ENCODE measurements at regions not wholly inside any gene's neighbourhood (a gene's known extent, or its start where the extent isn't known, plus 50 kb on each side); places are given as distances from the start of the nearest gene placed in this dataset.

DNA sequence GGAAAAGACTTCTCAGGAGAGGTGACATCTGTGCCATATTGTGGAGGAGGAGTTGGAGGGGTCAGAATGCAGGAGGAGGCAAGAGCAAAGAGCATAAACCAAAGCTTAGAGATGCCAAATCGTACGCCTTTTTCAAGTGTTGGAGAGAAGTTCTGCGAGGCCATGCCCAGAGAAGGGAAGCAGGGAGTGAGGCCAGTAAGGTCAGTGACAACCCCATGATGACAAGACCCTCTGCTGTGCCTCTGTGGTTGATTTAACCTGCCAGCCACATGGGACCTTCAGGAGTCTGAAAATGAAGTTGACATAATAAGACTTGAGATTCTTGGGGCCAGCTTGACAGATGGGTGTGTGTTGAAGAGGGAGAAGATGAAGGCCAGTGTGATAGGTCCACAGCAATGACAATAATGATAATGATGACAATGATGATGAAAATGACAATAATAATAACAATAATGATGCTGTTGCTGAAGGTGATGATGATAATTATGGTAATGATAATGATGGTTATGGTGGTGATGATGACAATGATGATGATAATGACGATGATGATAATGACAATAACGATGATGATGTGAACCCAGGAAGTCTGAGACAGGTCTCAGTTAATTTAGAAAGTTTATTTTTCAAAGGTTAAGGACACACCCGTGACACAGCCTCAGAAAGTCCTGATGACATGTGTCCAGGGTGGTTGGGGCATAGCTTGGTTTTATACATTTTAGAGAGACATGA lies 152.6 kb upstream of the B3GAT1 start:
- Histone ChIP-seq H3K9ac (ENCODE audit: low read length) (no peak overlapping the region), H3K79me2 (ENCODE audit: control insufficient read depth, insufficient read depth, low read length) (no peaks in the 10 kb centered on the region), H3K9me3 (ENCODE audit: control extremely low read depth in 1 of 3, control insufficient read depth in 2 of 3, insufficient read depth in 1 of 3, low read length in 2 of 3) (peaks cover 0 to 4% (median 0%) of the 10 kb centered on the region in 3 donors), H3K4me2 (replicated peaks; ENCODE audit: low read depth, low read length, poor library complexity, severe bottlenecking) (no peak overlapping the region), H3K36me3 (replicated peaks in 1 of 2; ENCODE audit: control extremely low read depth in 1 of 2, control insufficient read depth in 1 of 2, extremely low read depth in 1 of 2, insufficient read depth in 2 of 2, low read length in 1 of 2) (no peaks in the 10 kb centered on the region), H3K4me1 (ENCODE audit: control insufficient read depth in 2 of 2, insufficient read depth in 2 of 2, low read length in 2 of 2) (peaks cover 0 to 8% of the 10 kb centered on the region in 2 donors), H3K4me3 (ENCODE audit: control extremely low read depth in 1 of 5, extremely low read depth in 1 of 5, insufficient read depth in 1 of 5, low read depth in 2 of 5, low read length in 4 of 5) (no peak overlapping the region), H3K27me3 (replicated peaks in 1 of 4; ENCODE audit: control extremely low read depth in 1 of 4, control insufficient read depth in 3 of 4, insufficient read depth in 4 of 4, low read length in 3 of 4) (peaks cover 0 to 3% (median 0%) of the 10 kb centered on the region in 4 experiments), H3K27ac (ENCODE audit: low read length in 2 of 2) (no peak overlapping the region), H2AFZ (ENCODE audit: insufficient read depth, low read depth, low read length, poor library complexity, severe bottlenecking) (no peak overlapping the region), H4K20me1 (ENCODE audit: control insufficient read depth, insufficient read depth, low read length, poor library complexity, severe bottlenecking) (no peaks in the 10 kb centered on the region)
- 98% methylated on average over 5 of the region's 6 CpGs for WGBS (ENCODE audit: insufficient coverage)
- ATAC-seq (ENCODE audit: low read depth) = no peak
- POLR2A ChIA-PET = no interaction called here
- CTCF ChIA-PET = no interaction called here
- Mint-ChIP-seq H3K4me1 (peaks cover 2% of the 10 kb centered on the region), H3K27ac (no peak overlapping the region), H3K4me3 (no peak overlapping the region), H3K27me3 (no peaks in the 10 kb centered on the region), H3K9me3 (ENCODE audit: insufficient read depth) (no peaks in the 10 kb centered on the region)
- no peak for DNase-seq
- intact Hi-C loops (cut with micrococcal nuclease) = no loop called here
- TF ChIP-seq, protein P1, sequence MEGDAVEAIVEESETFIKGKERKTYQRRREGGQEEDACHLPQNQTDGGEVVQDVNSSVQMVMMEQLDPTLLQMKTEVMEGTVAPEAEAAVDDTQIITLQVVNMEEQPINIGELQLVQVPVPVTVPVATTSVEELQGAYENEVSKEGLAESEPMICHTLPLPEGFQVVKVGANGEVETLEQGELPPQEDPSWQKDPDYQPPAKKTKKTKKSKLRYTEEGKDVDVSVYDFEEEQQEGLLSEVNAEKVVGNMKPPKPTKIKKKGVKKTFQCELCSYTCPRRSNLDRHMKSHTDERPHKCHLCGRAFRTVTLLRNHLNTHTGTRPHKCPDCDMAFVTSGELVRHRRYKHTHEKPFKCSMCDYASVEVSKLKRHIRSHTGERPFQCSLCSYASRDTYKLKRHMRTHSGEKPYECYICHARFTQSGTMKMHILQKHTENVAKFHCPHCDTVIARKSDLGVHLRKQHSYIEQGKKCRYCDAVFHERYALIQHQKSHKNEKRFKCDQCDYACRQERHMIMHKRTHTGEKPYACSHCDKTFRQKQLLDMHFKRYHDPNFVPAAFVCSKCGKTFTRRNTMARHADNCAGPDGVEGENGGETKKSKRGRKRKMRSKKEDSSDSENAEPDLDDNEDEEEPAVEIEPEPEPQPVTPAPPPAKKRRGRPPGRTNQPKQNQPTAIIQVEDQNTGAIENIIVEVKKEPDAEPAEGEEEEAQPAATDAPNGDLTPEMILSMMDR (IDR thresholded peaks at IDR 0.05) = no peak
- TF ChIP-seq EZH2 (IDR thresholded peaks at IDR 0.05; ENCODE audit: borderline replicate concordance, insufficient read depth, low read depth, low read length, poor library complexity, severe bottlenecking) = no peak

DNA sequence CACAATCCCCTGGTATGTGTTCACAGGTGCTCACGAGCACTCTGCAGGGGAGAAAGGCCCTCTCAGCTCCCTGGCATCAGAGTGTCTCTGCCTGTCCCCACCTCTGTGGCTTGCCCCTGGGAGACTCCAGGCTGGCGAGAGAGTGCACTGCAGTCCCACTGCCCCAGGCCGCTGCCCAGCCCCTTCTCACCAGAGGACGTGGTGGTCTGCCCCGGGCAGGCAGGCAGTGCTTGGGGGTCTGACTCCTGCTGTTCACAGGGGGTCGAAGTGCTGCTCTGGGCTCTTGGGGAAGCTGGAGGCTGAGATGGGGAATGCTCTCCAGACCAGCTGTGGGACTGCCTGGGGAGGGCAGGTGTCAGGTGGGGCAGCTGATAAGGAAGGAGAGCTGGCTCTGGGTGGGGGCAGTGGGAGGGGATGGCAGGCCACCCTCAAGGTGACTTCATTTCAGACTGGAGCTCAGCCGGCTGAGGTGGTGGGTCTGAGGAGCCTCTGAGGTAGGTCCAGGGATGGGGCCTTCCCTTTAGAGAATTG lies 151.0 kb upstream of the B3GAT1 start:
- no peaks in the 10 kb centered on the region for H3K79me2 ChIP-seq (ENCODE audit: control insufficient read depth, insufficient read depth, low read length)
- no peaks in the 10 kb centered on the region for H3K9me3 Mint-ChIP-seq (ENCODE audit: insufficient read depth)
- POLR2A ChIA-PET = no interaction called here
- no peak overlapping the region for H3K4me3 ChIP-seq (ENCODE audit: control extremely low read depth in 1 of 5, extremely low read depth in 1 of 5, insufficient read depth in 1 of 5, low read depth in 2 of 5, low read length in 4 of 5)
- 69% methylated on average over 7 of the region's 7 CpGs for WGBS (ENCODE audit: insufficient coverage)
- H4K20me1 ChIP-seq (ENCODE audit: control insufficient read depth, insufficient read depth, low read length, poor library complexity, severe bottlenecking) = no peaks in the 10 kb centered on the region
- H3K27ac Mint-ChIP-seq = no peak overlapping the region
- intact Hi-C loops (cut with micrococcal nuclease) = no loop called here
- TF ChIP-seq, protein P1 (IDR thresholded peaks at IDR 0.05) = no peak
- TF ChIP-seq EZH2 (IDR thresholded peaks at IDR 0.05; ENCODE audit: borderline replicate concordance, insufficient read depth, low read depth, low read length, poor library complexity, severe bottlenecking) = no peak
- H2AFZ ChIP-seq (ENCODE audit: insufficient read depth, low read depth, low read length, poor library complexity, severe bottlenecking) = no peak overlapping the region
- H3K27me3 ChIP-seq (replicated peaks in 1 of 4; ENCODE audit: control extremely low read depth in 1 of 4, control insufficient read depth in 3 of 4, insufficient read depth in 4 of 4, low read length in 3 of 4) = peaks cover 0 to 3% (median 0%) of the 10 kb centered on the region in 4 experiments
- no peak for ATAC-seq (ENCODE audit: low read depth)
- CTCF ChIA-PET = no interaction called here
- no peak overlapping the region for H3K4me2 ChIP-seq (replicated peaks; ENCODE audit: low read depth, low read length, poor library complexity, severe bottlenecking)
- H3K27me3 Mint-ChIP-seq = no peaks in the 10 kb centered on the region
- no peak overlapping the region for H3K4me3 Mint-ChIP-seq
- H3K9ac ChIP-seq (ENCODE audit: low read length) = no peak overlapping the region
- peaks cover 0 to 7% (median 0%) of the 10 kb centered on the region in 3 donors for H3K9me3 ChIP-seq (ENCODE audit: control extremely low read depth in 1 of 3, control insufficient read depth in 2 of 3, insufficient read depth in 1 of 3, low read length in 2 of 3)
- peaks cover 0 to 14% of the 10 kb centered on the region in 2 donors for H3K4me1 ChIP-seq (ENCODE audit: control insufficient read depth in 2 of 2, insufficient read depth in 2 of 2, low read length in 2 of 2)
- H3K27ac ChIP-seq (ENCODE audit: low read length in 2 of 2) = no peak overlapping the region
- peaks cover 2% of the 10 kb centered on the region for H3K4me1 Mint-ChIP-seq
- DNase-seq = no peak
- no peaks in the 10 kb centered on the region for H3K36me3 ChIP-seq (replicated peaks in 1 of 2; ENCODE audit: control extremely low read depth in 1 of 2, control insufficient read depth in 1 of 2, extremely low read depth in 1 of 2, insufficient read depth in 2 of 2, low read length in 1 of 2)
